ENCODE measurements at regions not wholly inside any gene's neighbourhood (a gene's known extent, or its start where the extent isn't known, plus 50 kb on each side); places are given as distances from the start of the nearest gene placed in this dataset.

- no peak for TF ChIP-seq CTCF (conservative IDR thresholded peaks at IDR 0.05; ENCODE audit: low read depth, low read length)
- no peak for TF ChIP-seq EZH2 (IDR thresholded peaks at IDR 0.05; ENCODE audit: low read length, unreplicated experiment)
These were observed 52.6 kb upstream of the MYCBP2 start for GRCh38 chr13:77379508-77379907.

All from PC-3 (cell line).